Keratinocyte (primary cell): ENCODE measurements at regions not wholly inside any gene's neighbourhood (a gene's known extent, or its start where the extent isn't known, plus 50 kb on each side); places are given as distances from the start of the nearest gene placed in this dataset.

Experiments
- DNase-seq: peaks from one replicate; pipeline ENCODE4 v3.0.0-alpha.2; 2011; ENCODE audit warnings: low read depth, missing footprints, low spot score
- FAIRE-seq: peaks from 2 replicates; lab custom pipeline; 2011; peaks lifted over from hg19 to GRCh38; lab: Jason Lieb, UNC
- H2AFZ ChIP-seq: 2 replicates; pipeline ENCODE4 v1.6.0; 2012; ENCODE audit warnings: low read length, control low read depth, inconsistent platforms; ENCODE audit not compliant: control insufficient read depth
- H3K27ac ChIP-seq: 2 replicates; pipeline ENCODE4 v1.5.1; 2011; ENCODE audit warnings: low read length; ENCODE audit not compliant: control insufficient read depth, insufficient read depth
- H3K27me3 ChIP-seq: 3 replicates; pipeline ENCODE4 v1.6.0; 2011; ENCODE audit warnings: low read length; ENCODE audit not compliant: control insufficient read depth, insufficient read depth; ENCODE audit errors: extremely low read depth
- H3K36me3 ChIP-seq, 2 experiments: 2 replicates in 1 of 2; 3 replicates in 1 of 2; pipeline ENCODE4 v1.5.1; 2011; ENCODE audit warnings: low read length in 2 of 2, mild to moderate bottlenecking in 1 of 2; ENCODE audit not compliant: control insufficient read depth in 2 of 2, insufficient read depth in 2 of 2; ENCODE audit errors: extremely low read depth in 1 of 2
- H3K4me1 ChIP-seq: 3 replicates; pipeline ENCODE4 v1.5.1; 2011; ENCODE audit warnings: low read length; ENCODE audit not compliant: control insufficient read depth, insufficient read depth; ENCODE audit errors: extremely low read depth
- H3K4me2 ChIP-seq: 3 replicates; pipeline ENCODE4 v1.6.0; 2011; ENCODE audit warnings: low read depth, low read length; ENCODE audit not compliant: control insufficient read depth, insufficient read depth; ENCODE audit errors: extremely low read depth
- H3K4me3 ChIP-seq, 3 experiments: fragments of 200-600 bp in 1 of 3; sonication (generic) in 1 of 3; 2 replicates in 2 of 3; 3 replicates in 1 of 3; pipeline ENCODE4 v1.5.1; 2011 to 2016; ENCODE audit warnings: low read length in 3 of 3, mild to moderate bottlenecking in 3 of 3, control low read depth in 2 of 3, inconsistent platforms in 1 of 3, low read depth in 1 of 3, mixed read lengths in 1 of 3, mixed run types in 1 of 3, moderate library complexity in 1 of 3; ENCODE audit not compliant: control insufficient read depth in 2 of 3, insufficient read depth in 2 of 3; ENCODE audit errors: extremely low read depth in 1 of 3
- H3K79me2 ChIP-seq: 2 replicates; pipeline ENCODE4 v1.6.0; 2012; ENCODE audit warnings: low read length; ENCODE audit not compliant: control insufficient read depth, insufficient read depth
- H3K9ac ChIP-seq: 3 replicates; pipeline ENCODE4 v1.6.0; 2011; ENCODE audit warnings: low read length; ENCODE audit not compliant: control insufficient read depth, insufficient read depth; ENCODE audit errors: extremely low read depth
- H3K9me1 ChIP-seq: 3 replicates; pipeline ENCODE4 v1.6.0; 2011; ENCODE audit warnings: low read length; ENCODE audit not compliant: control insufficient read depth, insufficient read depth; ENCODE audit errors: extremely low read depth
- H3K9me3 ChIP-seq: 2 replicates; pipeline ENCODE4 v1.5.1; 2012; ENCODE audit warnings: low read depth, low read length; ENCODE audit not compliant: control insufficient read depth
- H4K20me1 ChIP-seq: 3 replicates; pipeline ENCODE4 v1.6.0; 2011; ENCODE audit warnings: low read length; ENCODE audit not compliant: control insufficient read depth, insufficient read depth; ENCODE audit errors: extremely low read depth
- CTCF ChIP-seq, 3 experiments: IDR thresholded peaks in 1 of 3; conservative IDR thresholded peaks in 1 of 3; optimal IDR thresholded peaks in 1 of 3; 2 replicates in 2 of 3; 3 replicates in 1 of 3; pipeline versions ENCODE3 to v1.5.1; 2011; ENCODE audit warnings: low read length in 3 of 3, mild to moderate bottlenecking in 3 of 3, moderate library complexity in 2 of 3, control low read depth in 1 of 3, inconsistent platforms in 1 of 3; ENCODE audit not compliant: insufficient read depth in 2 of 3; ENCODE audit errors: extremely low read depth in 1 of 3
- EZH2 ChIP-seq: IDR thresholded peaks from one replicate; pipeline ENCODE4 v1.6.1; 2012; ENCODE audit warnings: inconsistent platforms, mild to moderate bottlenecking, low read length, moderate library complexity
- dilution Hi-C: fragments of 300-500 bp; cut with MboI; formaldehyde crosslinking; loops from one replicate; pipeline ENCODE4 v1.7.0; 2020; ENCODE audit warnings: low sequenced_read_pairs; ENCODE audit not compliant: extremely low pct_ligation_motif_present

GRCh38 chr16:61277849-61278248 lies 758.4 kb downstream of the CDH8 start:
- no peaks in the 10 kb centered on the region for H3K4me1 ChIP-seq
- no peaks in the 10 kb centered on the region for H3K9me3 ChIP-seq
- H4K20me1 ChIP-seq = no peaks in the 10 kb centered on the region
- no peaks in the 10 kb centered on the region for H3K79me2 ChIP-seq
- H2AFZ ChIP-seq = no peak overlapping the region
- no peak overlapping the region for H3K27ac ChIP-seq
- FAIRE-seq (no peak), DNase-seq (no peak)
- H3K9me1 ChIP-seq = no peaks in the 10 kb centered on the region
- H3K27me3 ChIP-seq = no peaks in the 10 kb centered on the region
- H3K4me2 ChIP-seq = no peak overlapping the region
- TF ChIP-seq CTCF (optimal IDR thresholded peaks at IDR 0.05 in 1 of 3, IDR thresholded peaks at IDR 0.05 in 1 of 3, conservative IDR thresholded peaks at IDR 0.05 in 1 of 3; ENCODE audit: extremely low read depth in 1 of 3, insufficient read depth in 2 of 3, low read length in 3 of 3) (no peak), EZH2 (no peak)
- no peak overlapping the region for H3K9ac ChIP-seq
- no peak overlapping the region for H3K4me3 ChIP-seq
- dilution Hi-C loops = no loop called here
- no peaks in the 10 kb centered on the region for H3K36me3 ChIP-seq

DNA sequence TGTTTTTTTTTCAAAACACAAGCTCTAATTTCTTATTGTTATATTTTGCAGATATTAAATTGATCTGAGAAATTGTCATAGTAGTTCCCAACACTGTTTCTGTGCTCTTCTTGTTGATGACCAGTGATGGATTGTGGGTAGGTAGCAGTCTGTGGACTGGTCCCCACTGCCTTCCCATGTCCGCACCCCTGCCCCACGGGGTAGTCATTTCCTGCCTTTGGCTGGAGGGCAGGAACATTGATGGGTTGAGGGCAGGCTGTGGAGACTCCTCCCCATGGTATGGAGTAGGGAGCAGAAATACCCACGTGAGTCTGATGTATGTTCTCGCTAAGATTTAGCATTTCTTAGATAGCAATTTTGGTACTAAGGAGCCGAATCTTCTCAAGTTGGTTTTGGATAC lies 762.0 kb downstream of the CDH8 start:
- TF ChIP-seq EZH2 = no peak
- no peak for TF ChIP-seq CTCF (optimal IDR thresholded peaks at IDR 0.05 in 1 of 3, IDR thresholded peaks at IDR 0.05 in 1 of 3, conservative IDR thresholded peaks at IDR 0.05 in 1 of 3; ENCODE audit: extremely low read depth in 1 of 3, insufficient read depth in 2 of 3, low read length in 3 of 3)
- Histone ChIP-seq H3K9me1 (no peaks in the 10 kb centered on the region), H3K79me2 (no peaks in the 10 kb centered on the region), H4K20me1 (no peaks in the 10 kb centered on the region), H3K27me3 (no peaks in the 10 kb centered on the region), H3K4me3 (no peak overlapping the region), H2AFZ (no peak overlapping the region), H3K27ac (no peak overlapping the region), H3K4me2 (no peak overlapping the region), H3K9me3 (no peaks in the 10 kb centered on the region), H3K9ac (no peak overlapping the region), H3K36me3 (no peaks in the 10 kb centered on the region), H3K4me1 (no peaks in the 10 kb centered on the region)
- no peak for DNase-seq
- dilution Hi-C loops = no loop called here
- no peak for FAIRE-seq
